ENCODE measurements at regions not wholly inside any gene's neighbourhood (a gene's known extent, or its start where the extent isn't known, plus 50 kb on each side); places are given as distances from the start of the nearest gene placed in this dataset.

- TF ChIP-seq CTCF (IDR thresholded peaks at IDR 0.05 in 4 of 5, conservative IDR thresholded peaks at IDR 0.05 in 1 of 5) (no peak), POLR2A (IDR thresholded peaks at IDR 0.05) (no peak)
Measured at GRCh38 chr5:54653956-54654614, 136.5 kb downstream of the SNX18 start.
